ENCODE measurements at regions not wholly inside any gene's neighbourhood (a gene's known extent, or its start where the extent isn't known, plus 50 kb on each side); places are given as distances from the start of the nearest gene placed in this dataset.
"Not testable (repeated sequence)": the region's sequence is repeated elsewhere in the genome, so short reads cannot be mapped to it uniquely, and the experiment has no call there.

DNA sequence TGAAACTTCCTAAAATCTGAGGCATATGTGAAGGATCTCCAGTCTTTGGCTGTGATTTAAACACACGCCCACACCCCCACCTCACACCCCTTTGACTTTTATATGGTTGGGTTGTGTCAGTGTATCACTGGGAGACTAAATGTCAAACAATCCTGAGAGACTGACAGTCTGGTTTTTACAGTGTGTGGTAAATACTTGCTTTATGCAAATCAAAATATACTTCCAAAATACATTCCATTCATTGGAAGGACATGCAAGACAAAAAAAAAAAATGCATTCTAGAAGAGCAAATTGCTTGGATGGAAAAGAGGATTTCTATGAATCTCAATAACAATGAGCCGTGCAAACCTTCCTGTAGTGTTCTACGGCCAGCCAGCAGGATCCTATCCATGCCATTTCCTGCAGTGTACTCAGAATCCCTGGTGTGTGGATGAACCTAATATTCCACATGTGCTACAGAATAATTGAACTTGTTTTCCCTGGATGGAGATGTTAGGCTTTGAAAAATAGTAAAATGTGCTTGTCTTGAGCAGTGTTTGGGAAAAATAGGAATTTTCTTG, 602.1 kb upstream of the GOT2 start:
- intact Hi-C loops (cut with DNase I): no loop called here
- no peak for DNase-seq

DNA sequence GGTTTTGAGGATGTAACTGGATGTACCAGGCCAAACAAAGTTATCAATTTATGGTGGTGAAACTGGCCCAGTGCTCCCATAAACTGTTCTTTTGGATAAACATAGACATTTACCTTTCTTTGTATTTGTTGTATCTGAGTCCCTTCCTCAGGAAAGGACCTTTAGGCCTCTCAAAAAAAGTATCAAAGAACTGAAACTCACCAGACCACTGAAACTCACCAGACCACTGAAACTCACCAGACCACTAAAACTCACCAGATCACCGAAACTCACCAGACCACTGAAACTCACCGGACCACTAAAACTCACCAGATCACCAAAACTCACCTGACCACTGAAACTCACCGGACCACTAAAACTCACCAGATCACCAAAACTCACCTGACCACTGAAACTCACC, 597.6 kb upstream of the GOT2 start:
- DNase-seq; intact Hi-C loops (cut with DNase I): not testable (repeated sequence)

DNA sequence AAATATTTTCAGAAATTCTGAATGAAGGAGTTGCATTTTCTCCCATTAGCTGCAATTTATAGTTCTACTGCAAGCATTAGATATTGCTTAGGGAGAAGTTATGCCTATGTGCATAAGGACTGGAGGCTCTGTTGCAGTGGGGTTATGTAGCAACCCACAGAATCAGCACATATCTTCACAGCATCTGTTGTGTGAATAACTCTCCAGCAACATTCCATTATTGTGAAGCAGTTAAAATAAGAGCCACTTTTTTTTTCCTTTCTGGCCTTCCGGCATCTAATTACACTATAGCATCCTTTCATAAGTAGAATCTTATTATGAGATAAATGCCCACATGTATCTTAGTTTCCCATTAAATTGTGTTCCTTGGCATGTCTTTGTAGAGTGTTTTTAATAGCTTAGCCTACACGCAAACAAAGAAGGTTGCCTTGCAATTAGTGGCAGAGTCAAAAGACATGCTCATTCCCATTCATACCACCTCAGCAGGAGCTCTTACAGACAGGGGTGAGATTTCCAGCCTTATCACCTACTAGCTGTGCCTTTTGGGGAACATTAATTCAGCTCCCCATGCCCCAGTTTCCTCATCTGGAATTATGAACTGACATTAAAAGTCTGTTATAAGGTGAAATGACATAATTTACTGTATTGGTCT, 596.0 kb upstream of the GOT2 start:
- DNase-seq: no peak
- intact Hi-C loops (cut with DNase I): no loop called here

DNA sequence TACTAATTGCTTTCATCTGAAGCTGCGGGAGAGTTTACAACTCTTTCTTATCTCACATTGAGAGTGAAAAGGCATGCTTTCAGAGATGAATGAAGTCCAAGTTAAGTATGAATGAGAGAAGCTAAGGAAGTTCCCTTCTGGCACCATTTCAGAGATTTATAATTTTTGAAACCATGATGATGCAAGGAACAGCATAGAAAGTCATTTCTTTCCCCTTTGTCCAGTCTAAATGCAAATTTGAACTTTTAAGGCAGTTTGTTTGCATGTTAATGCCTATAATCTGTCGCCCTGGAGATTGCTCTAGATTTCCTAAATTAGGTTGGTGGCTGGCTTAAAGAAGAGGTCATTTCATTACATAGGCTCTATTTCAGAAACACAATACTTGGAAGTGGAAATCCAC, 594.8 kb upstream of the GOT2 start:
- intact Hi-C loops (cut with DNase I): no loop called here
- no peak for DNase-seq

DNA sequence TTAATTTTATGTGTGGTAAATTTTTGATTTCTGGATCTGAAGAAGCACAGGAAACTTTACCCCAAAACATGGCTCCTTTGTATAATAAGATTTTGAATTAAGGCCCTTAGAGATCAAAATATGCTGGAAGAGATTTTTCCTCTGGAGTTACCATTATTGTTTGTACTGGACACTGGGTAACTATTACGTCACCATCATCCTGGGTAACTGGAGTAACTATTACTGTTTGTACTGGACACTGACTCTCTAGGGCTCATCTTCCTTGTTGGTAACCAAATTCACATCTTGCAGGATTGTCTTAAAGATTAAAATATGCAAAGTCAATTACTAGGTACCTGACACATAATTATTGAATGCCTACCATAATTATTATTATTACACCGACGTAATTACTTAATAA, 593.8 kb upstream of the GOT2 start:
- no peak for DNase-seq
- intact Hi-C loops (cut with DNase I): no loop called here

DNA sequence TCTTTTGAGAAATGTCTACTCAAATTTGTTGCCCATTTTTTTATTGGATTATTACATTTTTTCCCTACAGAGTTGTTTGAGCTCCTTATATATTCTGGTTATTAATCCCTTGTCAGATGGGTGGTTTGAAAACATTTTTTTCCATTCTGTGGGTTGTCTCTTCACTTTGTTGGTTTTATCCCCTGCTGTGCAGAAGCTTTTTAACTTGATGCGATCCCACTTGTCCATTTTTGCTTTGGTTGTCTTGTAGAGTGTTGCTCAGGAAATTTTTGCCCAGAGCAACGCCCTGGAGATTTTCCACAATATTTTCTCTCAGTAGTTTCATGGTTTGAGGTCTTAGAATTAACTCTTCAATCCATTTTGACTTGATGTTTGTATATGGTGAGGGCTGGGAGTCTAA, 592.8 kb upstream of the GOT2 start:
- intact Hi-C loops (cut with DNase I): no loop called here

DNA sequence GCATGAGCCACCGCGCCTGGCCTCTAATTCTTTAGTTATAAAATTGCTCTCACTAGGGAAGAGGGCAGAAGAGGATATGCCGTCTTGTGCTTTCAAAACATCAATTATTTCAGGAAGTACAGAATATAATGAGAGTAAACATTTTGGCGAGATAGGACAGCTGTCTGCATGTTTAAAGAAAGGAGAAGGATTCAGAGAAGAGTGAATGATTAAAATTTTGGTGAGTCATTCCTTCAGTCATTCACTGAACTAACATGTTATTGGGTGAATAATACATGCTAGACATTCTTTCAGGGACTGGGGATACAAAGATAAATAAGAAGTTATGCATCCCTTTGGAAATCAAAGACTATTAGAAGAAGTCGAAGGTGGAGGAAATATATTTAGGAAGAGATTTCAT, 590.3 kb upstream of the GOT2 start:
- intact Hi-C loops (cut with DNase I): no loop called here
- no peak for DNase-seq

More for the DNA sequence above, 592.8 kb upstream of the GOT2 start:
- DNase-seq: no peak

DNA sequence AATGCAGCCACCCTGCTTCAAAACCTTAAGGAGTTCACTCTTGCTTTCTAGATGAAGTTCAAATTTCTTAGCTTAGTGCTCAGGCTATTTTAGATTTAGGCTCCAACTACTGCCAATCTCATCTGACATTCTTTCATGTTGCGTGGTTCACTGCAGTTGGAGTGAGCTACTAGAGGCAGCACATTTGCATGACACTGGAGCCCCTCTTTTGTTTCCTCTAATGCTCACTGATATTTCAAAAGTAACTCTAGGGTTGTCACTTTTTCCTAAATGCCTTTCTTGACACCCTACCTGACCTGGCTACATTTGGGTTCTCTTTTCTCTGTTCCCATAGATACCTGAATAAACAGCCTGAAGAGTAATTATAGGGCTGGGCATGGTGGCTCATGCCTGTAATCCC, 586.5 kb upstream of the GOT2 start:
- DNase-seq: no peak
- intact Hi-C loops (cut with DNase I): no loop called here

DNA sequence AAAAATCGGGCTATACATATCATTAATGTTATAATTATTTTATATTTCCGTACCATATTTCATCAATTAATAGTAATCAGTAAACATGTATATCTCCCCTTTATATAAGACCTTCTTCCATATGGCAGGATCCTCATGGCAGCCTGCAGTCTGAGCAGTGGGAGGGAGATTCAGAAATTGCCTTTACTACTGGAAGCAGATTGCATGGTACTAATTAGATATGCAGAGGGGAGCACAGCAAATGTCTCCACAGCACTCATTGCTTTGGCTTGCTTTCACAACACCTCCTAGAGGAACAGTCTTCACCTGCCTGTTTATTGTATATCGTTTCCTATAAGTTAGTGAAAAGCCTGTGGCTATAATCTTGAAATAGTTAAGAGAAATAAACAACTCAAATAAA, 585.8 kb upstream of the GOT2 start:
- DNase-seq: no peak
- intact Hi-C loops (cut with DNase I): no loop called here

DNA sequence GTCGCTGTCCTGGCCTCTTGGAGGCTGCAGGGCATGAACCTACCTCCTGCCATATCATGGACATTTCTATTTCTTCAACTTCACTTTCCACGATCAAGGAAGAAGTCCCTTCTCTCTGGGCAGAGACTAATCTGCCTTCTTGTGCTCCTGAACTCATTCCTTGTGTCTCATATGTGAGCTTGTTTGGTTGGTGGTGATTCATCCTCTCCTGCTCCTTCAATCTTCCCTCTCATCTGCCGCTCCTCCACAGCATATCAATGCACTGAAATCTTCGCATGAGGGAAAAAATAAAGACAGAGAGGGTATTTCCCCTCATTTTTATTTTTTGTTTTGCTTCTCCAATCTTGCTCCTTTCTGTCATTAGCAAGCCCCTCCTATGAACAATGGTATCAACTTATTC, 571.7 kb upstream of the GOT2 start:
- DNase-seq: no peak
- intact Hi-C loops (cut with DNase I): no loop called here

DNA sequence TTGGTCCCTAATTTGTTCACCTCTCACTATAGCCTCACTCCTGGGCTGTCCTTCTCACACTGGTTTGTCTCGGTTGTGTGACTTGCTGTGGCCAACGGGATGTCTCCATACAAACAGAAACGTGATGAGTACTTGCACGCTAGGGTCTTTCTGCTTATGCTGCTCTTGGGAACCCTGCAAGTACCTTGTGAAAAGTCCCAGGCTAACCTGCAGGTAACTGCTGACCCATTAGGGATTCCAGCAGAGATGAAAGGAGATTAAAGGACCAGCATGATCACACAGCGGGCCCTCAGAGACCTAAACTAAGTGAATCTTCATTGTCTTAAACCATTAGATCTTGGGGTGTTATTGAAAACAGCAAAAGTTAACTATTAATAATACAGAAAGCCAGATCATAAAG, 562.8 kb upstream of the GOT2 start:
- DNase-seq: no peak
- intact Hi-C loops (cut with DNase I): no loop called here

DNA sequence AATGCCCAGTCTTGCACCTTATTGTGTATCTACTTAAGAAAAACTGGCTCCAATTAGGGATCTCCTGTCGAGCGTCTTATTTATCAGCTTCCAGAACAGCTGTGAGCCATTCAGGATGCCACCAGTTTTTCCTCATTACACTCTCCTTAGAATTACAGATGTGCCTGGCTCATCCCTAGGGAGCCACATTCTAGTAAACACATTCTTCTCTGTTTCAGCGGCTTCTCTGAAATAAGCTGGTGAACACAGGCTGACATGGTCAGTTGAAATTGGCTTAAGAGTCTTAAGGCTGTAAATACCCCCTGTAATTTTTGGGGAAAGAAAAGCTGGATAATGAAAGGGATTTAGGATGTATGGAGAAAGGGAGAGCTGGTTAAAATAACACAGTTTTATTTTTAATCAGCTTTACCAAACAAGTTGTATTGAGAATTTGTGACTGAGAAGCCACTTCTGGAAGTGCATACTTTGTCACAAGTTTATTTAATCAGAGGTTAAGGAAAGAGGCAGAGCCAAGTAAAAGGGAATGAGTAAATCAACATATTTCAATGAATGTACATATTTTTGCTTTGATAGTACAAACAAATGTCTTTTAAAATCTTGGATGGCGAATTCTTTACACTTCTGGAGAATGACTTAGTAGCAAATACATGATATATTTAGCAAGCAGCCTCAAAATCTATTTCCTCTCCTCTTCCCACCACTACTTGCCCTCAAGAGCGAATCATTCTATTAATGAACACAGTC, 562.0 kb upstream of the GOT2 start:
- intact Hi-C loops (cut with DNase I): no loop called here

DNA sequence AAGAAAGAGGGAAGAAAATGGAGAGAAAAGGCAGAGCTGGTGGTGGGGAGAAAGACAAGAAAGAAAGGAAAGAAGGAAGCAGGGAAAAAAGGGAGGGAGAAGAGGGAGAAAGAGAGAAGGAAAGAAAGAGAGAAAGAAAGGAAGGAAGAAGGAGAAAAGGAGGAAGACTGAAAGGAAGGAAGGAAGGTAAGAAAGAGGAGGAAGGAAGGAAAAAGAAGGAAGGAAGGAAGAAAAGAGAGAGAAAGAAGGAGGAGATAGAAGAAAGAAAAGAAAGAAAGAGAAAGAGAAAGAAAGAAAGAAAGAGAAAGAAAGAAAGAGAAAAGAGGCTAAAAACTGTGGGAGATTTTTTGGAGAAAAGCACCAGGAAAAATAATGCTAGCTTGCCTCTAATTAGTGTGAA, 561.4 kb upstream of the GOT2 start:
- intact Hi-C loops (cut with DNase I): no loop called here
- no peak for DNase-seq

More for the DNA sequence above, 562.0 kb upstream of the GOT2 start:
- no peak for DNase-seq

DNA sequence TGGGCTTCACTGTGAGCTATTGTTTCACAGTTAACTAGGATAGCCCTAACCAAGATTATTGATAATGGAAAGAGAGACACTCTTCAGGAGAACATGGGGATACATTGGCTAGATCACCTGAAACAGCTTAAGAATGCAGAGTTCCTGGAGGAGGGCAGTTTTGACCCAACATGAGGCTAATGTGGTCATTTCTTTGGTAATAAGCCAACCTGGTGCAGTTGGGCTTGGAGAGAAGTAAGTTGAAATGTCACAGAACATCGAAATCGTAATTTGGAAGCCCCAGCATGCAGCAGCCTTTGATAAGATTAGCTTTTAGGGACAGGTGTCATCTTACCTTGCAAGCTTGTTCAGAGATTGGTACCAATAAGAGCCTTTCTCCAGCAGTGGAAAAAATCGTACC, 556.6 kb upstream of the GOT2 start:
- DNase-seq: no peak
- intact Hi-C loops (cut with DNase I): no loop called here

DNA sequence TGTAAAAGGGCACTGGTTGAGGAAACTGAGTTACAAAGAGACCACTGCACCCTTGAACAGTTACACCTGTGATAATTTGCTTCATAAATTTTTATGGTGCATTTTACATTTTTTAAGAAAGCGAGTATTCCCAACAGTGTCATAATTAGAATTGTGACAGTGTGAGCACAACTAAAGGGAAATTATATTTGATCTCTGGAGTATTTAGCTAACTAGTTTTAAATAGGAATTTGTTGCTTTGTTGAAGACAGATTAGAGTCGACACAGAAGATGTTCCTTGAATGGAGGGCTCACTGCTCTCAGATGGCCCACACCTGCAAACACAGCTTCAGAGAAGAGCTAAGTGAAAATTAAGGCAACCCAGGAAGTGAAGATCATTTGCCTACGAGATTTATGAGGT, 555.0 kb upstream of the GOT2 start:
- DNase-seq: no peak
- intact Hi-C loops (cut with DNase I): no loop called here

DNA sequence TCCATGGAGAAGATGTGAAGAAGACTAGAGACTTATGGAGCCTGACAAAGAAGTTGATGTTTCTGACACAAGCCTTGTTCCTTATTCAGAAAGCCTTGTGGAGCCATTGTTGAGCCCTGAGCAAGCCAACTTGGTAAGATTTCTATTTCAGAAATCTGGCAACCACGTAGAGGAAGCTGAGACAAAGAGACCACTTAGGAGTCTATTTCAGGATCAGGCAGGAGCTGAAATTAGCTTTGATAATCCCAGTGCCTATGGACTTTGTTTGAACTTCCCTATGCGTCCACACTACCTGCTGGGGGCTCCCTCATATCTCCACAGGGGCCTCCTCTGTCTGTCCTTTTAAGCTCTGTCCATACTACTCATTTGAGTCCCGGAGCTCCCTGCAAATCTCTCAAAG, 540.0 kb upstream of the GOT2 start:
- no peak for DNase-seq
- intact Hi-C loops (cut with DNase I): no loop called here

DNA sequence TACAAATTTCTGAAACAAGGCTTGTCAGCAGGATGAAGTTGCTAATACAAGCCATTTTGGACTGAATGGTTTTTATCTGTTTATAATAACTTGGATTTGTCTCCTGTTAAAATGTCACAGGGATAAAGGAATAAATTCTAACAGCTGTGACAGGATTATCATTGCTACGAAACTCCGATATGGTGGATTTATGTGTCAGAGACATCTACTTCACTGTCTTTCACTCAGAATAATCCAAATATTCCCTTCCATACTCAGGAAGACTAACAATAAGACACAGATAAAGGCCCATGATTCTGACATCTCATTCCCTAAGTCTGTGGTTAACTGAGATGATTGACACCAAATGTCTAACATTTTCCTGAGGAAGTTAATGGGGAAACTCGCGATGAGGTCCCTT, 529.8 kb upstream of the GOT2 start:
- DNase-seq: no peak
- intact Hi-C loops (cut with DNase I): no loop called here

DNA sequence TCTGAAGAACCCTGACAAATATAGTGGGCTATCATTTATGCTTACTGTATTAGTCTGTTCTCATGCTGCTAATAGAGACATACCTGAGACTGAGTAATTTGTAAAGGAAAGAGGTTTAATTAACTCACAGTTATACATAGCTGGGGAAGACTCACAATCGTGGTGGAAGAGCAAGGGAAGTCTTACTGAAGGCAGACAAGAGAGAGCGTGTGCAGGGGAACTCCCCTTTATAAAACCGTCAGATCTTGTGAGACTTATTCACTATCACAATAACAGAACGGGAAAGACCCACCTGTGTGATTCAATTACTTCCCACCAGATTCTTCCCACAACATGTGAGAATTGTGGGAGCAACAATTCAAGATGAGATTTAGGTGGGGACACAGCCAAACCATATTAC, 526.8 kb upstream of the GOT2 start:
- intact Hi-C loops (cut with DNase I): no loop called here
- no peak for DNase-seq

DNA sequence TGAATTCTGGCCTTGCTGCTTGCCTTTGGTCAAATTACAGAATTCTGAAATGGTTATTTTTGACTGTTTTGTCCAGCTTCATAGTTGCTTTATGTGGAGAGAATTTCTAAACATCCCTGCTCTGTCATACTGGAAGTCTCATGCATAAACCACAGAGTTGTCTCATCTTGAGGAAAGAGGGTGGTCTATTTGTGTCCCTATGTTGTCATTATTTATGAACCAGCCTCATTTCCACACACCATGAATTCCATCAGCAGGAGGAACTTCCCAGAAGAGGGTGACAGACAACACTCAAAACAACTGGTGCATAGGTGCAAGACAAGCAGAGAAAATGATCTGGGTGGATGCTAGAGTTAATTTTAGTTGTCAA, 525.8 kb upstream of the GOT2 start:
- intact Hi-C loops (cut with DNase I): no loop called here
- DNase-seq: no peak

DNA sequence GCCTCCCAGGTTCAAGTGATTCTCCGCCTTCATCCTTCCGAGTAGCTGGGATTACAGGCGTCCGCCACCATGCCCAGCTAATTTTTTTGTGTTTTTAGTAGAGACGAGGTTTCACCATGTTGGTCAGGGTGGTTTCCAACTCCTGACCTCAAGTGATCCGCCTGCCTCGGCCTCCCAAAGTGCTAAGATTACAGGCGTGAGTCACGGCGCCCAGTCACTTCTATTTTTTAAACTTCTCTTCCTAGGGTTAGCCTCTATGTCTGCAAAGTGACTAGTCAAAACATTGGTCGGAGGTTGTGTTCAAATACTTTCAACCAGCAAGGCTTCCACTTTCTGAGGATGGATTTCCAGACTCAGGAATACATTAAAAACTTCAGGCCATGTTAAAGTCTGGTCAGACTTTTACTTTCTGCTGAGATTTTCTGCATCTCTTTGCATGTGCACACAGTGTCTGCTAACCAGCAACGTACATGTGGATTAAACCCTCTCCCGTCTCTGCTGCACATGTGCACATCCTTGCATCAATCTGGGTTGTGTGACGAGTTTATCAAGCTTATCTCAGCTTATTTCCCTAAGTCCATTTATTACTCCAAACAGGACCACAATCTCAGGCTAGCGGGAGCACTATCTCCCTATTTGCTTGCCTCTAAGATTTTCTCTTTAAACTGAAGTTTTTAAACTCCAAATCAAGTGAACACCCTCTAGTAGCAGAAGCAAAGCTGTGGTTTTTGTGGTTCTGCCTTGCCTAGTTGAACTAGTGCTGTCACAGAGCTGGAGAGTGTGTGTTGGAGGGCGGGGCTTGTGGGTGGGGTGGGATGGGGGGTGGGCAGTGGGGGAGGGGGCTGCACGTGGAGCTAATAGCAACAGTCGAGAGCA, 525.2 kb upstream of the GOT2 start:
- intact Hi-C loops (cut with DNase I): no loop called here
- DNase-seq: no peak

Data from head of caudate nucleus (tissue), 42 donors.